K562 (cell line): ENCODE measurements at regions not wholly inside any gene's neighbourhood (a gene's known extent, or its start where the extent isn't known, plus 50 kb on each side); places are given as distances from the start of the nearest gene placed in this dataset.

ENCODE experiments used
- ATAC-seq: fragments of 200-7000 bp; cut with Tn5 transposase; 3 replicates; pipeline ENCODE4 v1.9.1; 2020; ENCODE audit warnings: moderate library complexity
- BruUV-seq: library from RNA; stranded (reverse); fragments of 400-500 nt; replicated peaks from 2 replicates; lab custom pipeline; 2021; lab: Mats Ljungman, UMichigan
- CTCF ChIA-PET: fragments of 300-600 bp; formaldehyde crosslinking; extraction: SDS; loops from one replicate; lab custom pipeline; 2021; ENCODE audit warnings: low intra/inter-chr PET ratio; lab: Yijun Ruan, JAX
- POLR2A ChIA-PET: fragments of 300-600, 350-650 bp; sonication (Branson Sonifier 250); formaldehyde crosslinking; extraction: SDS; loops from one replicate; lab custom pipeline; 2021; ENCODE audit warnings: antibody characterized with exemption, inconsistent platforms; lab: Yijun Ruan, JAX
- DNase-seq, 4 experiments: peaks; one replicate each; pipeline versions ENCODE4 v3.0.0 to v3.0.0-alpha.2; 2011 to 2018; ENCODE audit warnings: low spot score in 3 of 4, mixed read lengths in 3 of 4; ENCODE audit errors: extremely low read depth in 1 of 4
- FAIRE-seq: peaks from 2 replicates; lab custom pipeline; 2011; peaks lifted over from hg19 to GRCh38; lab: Jason Lieb, UNC
- H2AFZ ChIP-seq: 2 replicates; pipeline ENCODE4 v1.6.0; 2011; ENCODE audit warnings: low read depth, low read length, control low read depth, inconsistent platforms
- H3K27ac ChIP-seq: fragments of 200-600 bp; 3 replicates; pipeline ENCODE4 v1.8.0; 2011; ENCODE audit warnings: low read depth, mild to moderate bottlenecking, control low read depth, inconsistent platforms, low read length, moderate library complexity, mixed read lengths; ENCODE audit errors: extremely low read depth
- H3K27me3 ChIP-seq, 2 experiments: fragments of 300-600 bp in 1 of 2; 2 replicates in 1 of 2; 3 replicates in 1 of 2; pipeline versions ENCODE4 v1.6.0 to v1.8.0; 2011; ENCODE audit warnings: inconsistent platforms in 2 of 2, low read length in 2 of 2, mild to moderate bottlenecking in 1 of 2, mixed read lengths in 1 of 2, moderate library complexity in 1 of 2; ENCODE audit not compliant: control insufficient read depth in 2 of 2, insufficient read depth in 2 of 2
- H3K36me3 ChIP-seq: fragments of 300-600 bp; 3 replicates; pipeline ENCODE4 v1.8.0; 2011; ENCODE audit warnings: mild to moderate bottlenecking, low read length, inconsistent platforms; ENCODE audit not compliant: control insufficient read depth, insufficient read depth
- H3K4me1 ChIP-seq, 2 experiments: fragments of 200-600 bp in 1 of 2; replicated peaks in 1 of 2; 2 replicates in 1 of 2; 3 replicates in 1 of 2; pipeline versions ENCODE4 v1.5.1 to v1.8.0; 2011; ENCODE audit warnings: inconsistent platforms in 2 of 2, low read length in 2 of 2, mild to moderate bottlenecking in 1 of 2, mixed read lengths in 1 of 2, moderate library complexity in 1 of 2; ENCODE audit not compliant: control insufficient read depth in 2 of 2, insufficient read depth in 2 of 2
- H3K4me2 ChIP-seq: 2 replicates; pipeline ENCODE4 v1.6.1; 2011; ENCODE audit warnings: low read length, control low read depth, inconsistent platforms, mixed read lengths; ENCODE audit not compliant: insufficient read depth
- H3K4me3 ChIP-seq: fragments of 200-600 bp; sonication (generic), shearing (Covaris generic); 2 replicates; pipeline ENCODE4 v1.5.1; 2016; ENCODE audit warnings: control low read depth, inconsistent platforms
- H3K79me2 ChIP-seq: fragments of 200-600 bp; 3 replicates; pipeline ENCODE4 v1.8.0; 2011; ENCODE audit warnings: low read length, inconsistent platforms; ENCODE audit not compliant: control insufficient read depth, insufficient read depth
- H3K9ac ChIP-seq, 2 experiments: 2 replicates each; pipeline versions ENCODE4 v1.6.0 to v1.6.1; 2011; ENCODE audit warnings: low read depth in 2 of 2, low read length in 2 of 2, control low read depth in 1 of 2, inconsistent platforms in 1 of 2, mild to moderate bottlenecking in 1 of 2, mixed read lengths in 1 of 2; ENCODE audit not compliant: insufficient read depth in 1 of 2
- H3K9me1 ChIP-seq: one replicate; pipeline ENCODE4 v1.6.0; 2011; ENCODE audit warnings: inconsistent platforms, mild to moderate bottlenecking, low read length, moderate library complexity; ENCODE audit not compliant: control insufficient read depth, insufficient read depth
- H3K9me3 ChIP-seq: replicated peaks from 2 replicates; pipeline ENCODE4 v1.5.1; 2011; ENCODE audit warnings: low read depth, low read length, inconsistent platforms; ENCODE audit not compliant: control insufficient read depth, insufficient read depth
- H4K20me1 ChIP-seq: replicated peaks from 2 replicates; pipeline ENCODE4 v1.6.1; 2011; ENCODE audit warnings: low read length, inconsistent platforms, mixed read lengths; ENCODE audit not compliant: control insufficient read depth, insufficient read depth
- ESRRA ChIP-seq: fragments of 450-650 bp; IDR thresholded peaks from 2 replicates; pipeline ENCODE4 v1.6.1; 2014; ENCODE audit warnings: low read depth, mild to moderate bottlenecking, moderate library complexity, borderline replicate concordance
- HNRNPH1 ChIP-seq: fragments of 200-400 bp; formaldehyde crosslinking; optimal IDR thresholded peaks from 2 replicates; pipeline ENCODE3; 2017; ENCODE audit warnings: low read depth, mild to moderate bottlenecking, low read length, moderate library complexity
- IFI16 ChIP-seq: fragments of 250-450 bp; sonication (Bioruptor Pico); IDR thresholded peaks from 2 replicates; pipeline ENCODE4 v2.1.2; 2022; ENCODE audit warnings: mild to moderate bottlenecking, inconsistent platforms
- KHSRP ChIP-seq: fragments of 450-650 bp; IDR thresholded peaks from 2 replicates; pipeline ENCODE4 v1.6.1; 2017
- NBN ChIP-seq: fragments of 450-650 bp; IDR thresholded peaks from 2 replicates; pipeline ENCODE4 v1.6.1; 2016; ENCODE audit warnings: low read depth, mild to moderate bottlenecking
- POLR2B ChIP-seq: fragments of 450-650 bp; IDR thresholded peaks from 2 replicates; pipeline ENCODE4 v1.6.1; 2018; ENCODE audit warnings: low read depth; ENCODE audit not compliant: partially characterized antibody
- TOE1 ChIP-seq, 2 experiments: fragments of 450-650 bp in 1 of 2; sonication (generic) in 1 of 2; formaldehyde crosslinking in 1 of 2; IDR thresholded peaks; 2 replicates each; pipeline versions ENCODE4 v1.7.1 to v1.8.0; 2016 to 2022; ENCODE audit warnings: borderline replicate concordance in 2 of 2, mild to moderate bottlenecking in 2 of 2, antibody characterized with exemption in 1 of 2, inconsistent platforms in 1 of 2, low read depth in 1 of 2, missing genetic modification reagents in 1 of 2, moderate library complexity in 1 of 2
- ZNF174 ChIP-seq: fragments of 250-450 bp; sonication (Bioruptor Pico); IDR thresholded peaks from 2 replicates; pipeline ENCODE4 v1.4.0; 2020; ENCODE audit warnings: mild to moderate bottlenecking
- ZNF24 ChIP-seq: fragments of 450-650 bp; IDR thresholded peaks from 2 replicates; pipeline ENCODE4 v1.6.1; 2016
- ZNF431 ChIP-seq: sonication (generic); formaldehyde crosslinking; IDR thresholded peaks from 2 replicates; pipeline ENCODE4 v1.8.0; 2022; ENCODE audit warnings: mild to moderate bottlenecking, missing genetic modification reagents
- ZNF740 ChIP-seq, 3 experiments: fragments of 200-800 bp in 1 of 3; sonication (Bioruptor generic) in 1 of 3; sonication (generic) in 1 of 3; formaldehyde crosslinking in 1 of 3; IDR thresholded peaks; 2 replicates each; pipeline versions ENCODE4 v1.6.1 to v1.8.0; 2016 to 2022; ENCODE audit warnings: mild to moderate bottlenecking in 2 of 3, missing compliant biosample characterization in 2 of 3, missing genetic modification characterization in 2 of 3, missing genetic modification reagents in 1 of 3
- WGBS: fragments of 100-300 bp; shearing (Covaris generic); methylation state at CpG from one replicate; pipeline ENCODE4 v1.1.6; 2016; ENCODE audit warnings: low coverage, mixed read lengths; ENCODE audit not compliant: insufficient coverage; ENCODE audit errors: missing lambda C conversion rate; 5-methylcytosine and 5-hydroxymethylcytosine counted together
- in situ Hi-C: fragments of 300-500 bp; cut with MboI; formaldehyde crosslinking; loops from 4 replicates; pipeline ENCODE4 v1.15.0; 2018; ENCODE audit warnings: inconsistent platforms, mixed read lengths
- intact Hi-C: fragments of 100-400 bp; cut with micrococcal nuclease; formaldehyde crosslinking; loops from 2 replicates; pipeline ENCODE4 v1.14.2; 2022
- TF ChIP-seq, protein P1 (sequence below): sonication (generic); formaldehyde crosslinking; IDR thresholded peaks from 2 replicates; pipeline ENCODE4 v1.8.0; 2022; ENCODE audit warnings: mild to moderate bottlenecking, missing genetic modification reagents
- TF ChIP-seq, protein P2 (sequence below): sonication (generic); formaldehyde crosslinking; IDR thresholded peaks from 2 replicates; pipeline ENCODE4 v1.8.0; 2023; ENCODE audit warnings: mild to moderate bottlenecking, missing genetic modification reagents

GRCh38 chr2:204171432-204172144, 235.0 kb downstream of the ICOS start:
- CTCF ChIA-PET: no interaction called here
- no peaks in the 10 kb centered on the region for H3K9me3 ChIP-seq
- H3K9ac ChIP-seq: no peak overlapping the region
- DNase-seq: no peak
- TF ChIP-seq HNRNPH1 (no peak), ZNF174 (CRISPR knock-in tag) (no peak), ZNF24 (no peak), ZNF431 (CRISPR knock-in tag) (no peak), TOE1 (IDR thresholded peaks at IDR 0.05; ENCODE audit: borderline replicate concordance) (no peak), TOE1 (CRISPR knock-in tag; IDR thresholded peaks at IDR 0.05; ENCODE audit: borderline replicate concordance, low read depth) (no peak), ZNF740 (CRISPR knock-in tag; IDR thresholded peaks at IDR 0.05) (no peak), ZNF740 (tag; IDR thresholded peaks at IDR 0.05) (no peak), KHSRP (no peak), ESRRA (no peak), IFI16 (no peak), POLR2B (no peak), NBN (no peak)
- TF ChIP-seq, protein P1, sequence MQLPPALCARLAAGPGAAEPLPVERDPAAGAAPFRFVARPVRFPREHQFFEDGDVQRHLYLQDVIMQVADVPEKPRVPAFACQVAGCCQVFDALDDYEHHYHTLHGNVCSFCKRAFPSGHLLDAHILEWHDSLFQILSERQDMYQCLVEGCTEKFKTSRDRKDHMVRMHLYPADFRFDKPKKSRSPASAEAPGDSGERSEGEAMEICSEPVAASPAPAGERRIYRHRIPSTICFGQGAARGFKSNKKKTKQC (CRISPR knock-in tag): no peak
- TF ChIP-seq, protein P2, sequence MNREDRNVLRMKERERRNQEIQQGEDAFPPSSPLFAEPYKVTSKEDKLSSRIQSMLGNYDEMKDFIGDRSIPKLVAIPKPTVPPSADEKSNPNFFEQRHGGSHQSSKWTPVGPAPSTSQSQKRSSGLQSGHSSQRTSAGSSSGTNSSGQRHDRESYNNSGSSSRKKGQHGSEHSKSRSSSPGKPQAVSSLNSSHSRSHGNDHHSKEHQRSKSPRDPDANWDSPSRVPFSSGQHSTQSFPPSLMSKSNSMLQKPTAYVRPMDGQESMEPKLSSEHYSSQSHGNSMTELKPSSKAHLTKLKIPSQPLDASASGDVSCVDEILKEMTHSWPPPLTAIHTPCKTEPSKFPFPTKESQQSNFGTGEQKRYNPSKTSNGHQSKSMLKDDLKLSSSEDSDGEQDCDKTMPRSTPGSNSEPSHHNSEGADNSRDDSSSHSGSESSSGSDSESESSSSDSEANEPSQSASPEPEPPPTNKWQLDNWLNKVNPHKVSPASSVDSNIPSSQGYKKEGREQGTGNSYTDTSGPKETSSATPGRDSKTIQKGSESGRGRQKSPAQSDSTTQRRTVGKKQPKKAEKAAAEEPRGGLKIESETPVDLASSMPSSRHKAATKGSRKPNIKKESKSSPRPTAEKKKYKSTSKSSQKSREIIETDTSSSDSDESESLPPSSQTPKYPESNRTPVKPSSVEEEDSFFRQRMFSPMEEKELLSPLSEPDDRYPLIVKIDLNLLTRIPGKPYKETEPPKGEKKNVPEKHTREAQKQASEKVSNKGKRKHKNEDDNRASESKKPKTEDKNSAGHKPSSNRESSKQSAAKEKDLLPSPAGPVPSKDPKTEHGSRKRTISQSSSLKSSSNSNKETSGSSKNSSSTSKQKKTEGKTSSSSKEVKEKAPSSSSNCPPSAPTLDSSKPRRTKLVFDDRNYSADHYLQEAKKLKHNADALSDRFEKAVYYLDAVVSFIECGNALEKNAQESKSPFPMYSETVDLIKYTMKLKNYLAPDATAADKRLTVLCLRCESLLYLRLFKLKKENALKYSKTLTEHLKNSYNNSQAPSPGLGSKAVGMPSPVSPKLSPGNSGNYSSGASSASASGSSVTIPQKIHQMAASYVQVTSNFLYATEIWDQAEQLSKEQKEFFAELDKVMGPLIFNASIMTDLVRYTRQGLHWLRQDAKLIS (CRISPR knock-in tag): no peak
- no peak overlapping the region for H3K27ac ChIP-seq
- in situ Hi-C loops: no loop called here
- no peaks in the 10 kb centered on the region for H3K9me1 ChIP-seq
- H4K20me1 ChIP-seq: no peaks in the 10 kb centered on the region
- H3K4me3 ChIP-seq: no peak overlapping the region
- no peak overlapping the region for H2AFZ ChIP-seq
- FAIRE-seq: no peak
- no TSS peak for BruUV-seq
- H3K4me1 ChIP-seq: no peaks in the 10 kb centered on the region
- H3K4me2 ChIP-seq: no peak overlapping the region
- POLR2A ChIA-PET: interaction anchor here (0.6 kb wide), 1 partner anchor 736 kb away, joined by 3 read pairs; no protein-coding TSS in a partner anchor
- 1% methylated on average over 6 of the region's 6 CpGs for WGBS
- peaks cover 0 to 7% of the 10 kb centered on the region in 2 experiments; a peak in 2 of 5 replicates for H3K27me3 ChIP-seq
- ATAC-seq: no peak
- intact Hi-C loops: no loop called here
- H3K79me2 ChIP-seq: no peaks in the 10 kb centered on the region
- H3K36me3 ChIP-seq: no peaks in the 10 kb centered on the region
